ENCODE measurements at regions not wholly inside any gene's neighbourhood (a gene's known extent, or its start where the extent isn't known, plus 50 kb on each side); places are given as distances from the start of the nearest gene placed in this dataset.

- TF ChIP-seq, protein P1, sequence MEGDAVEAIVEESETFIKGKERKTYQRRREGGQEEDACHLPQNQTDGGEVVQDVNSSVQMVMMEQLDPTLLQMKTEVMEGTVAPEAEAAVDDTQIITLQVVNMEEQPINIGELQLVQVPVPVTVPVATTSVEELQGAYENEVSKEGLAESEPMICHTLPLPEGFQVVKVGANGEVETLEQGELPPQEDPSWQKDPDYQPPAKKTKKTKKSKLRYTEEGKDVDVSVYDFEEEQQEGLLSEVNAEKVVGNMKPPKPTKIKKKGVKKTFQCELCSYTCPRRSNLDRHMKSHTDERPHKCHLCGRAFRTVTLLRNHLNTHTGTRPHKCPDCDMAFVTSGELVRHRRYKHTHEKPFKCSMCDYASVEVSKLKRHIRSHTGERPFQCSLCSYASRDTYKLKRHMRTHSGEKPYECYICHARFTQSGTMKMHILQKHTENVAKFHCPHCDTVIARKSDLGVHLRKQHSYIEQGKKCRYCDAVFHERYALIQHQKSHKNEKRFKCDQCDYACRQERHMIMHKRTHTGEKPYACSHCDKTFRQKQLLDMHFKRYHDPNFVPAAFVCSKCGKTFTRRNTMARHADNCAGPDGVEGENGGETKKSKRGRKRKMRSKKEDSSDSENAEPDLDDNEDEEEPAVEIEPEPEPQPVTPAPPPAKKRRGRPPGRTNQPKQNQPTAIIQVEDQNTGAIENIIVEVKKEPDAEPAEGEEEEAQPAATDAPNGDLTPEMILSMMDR (IDR thresholded peaks at IDR 0.05 in 8 of 11, conservative IDR thresholded peaks at IDR 0.05 in 3 of 11): no peak
- TF ChIP-seq POLR2AphosphoS5 (IDR thresholded peaks at IDR 0.05) (no peak), POLR2A (IDR thresholded peaks at IDR 0.05) (no peak)
Observed at GRCh38 chrX:145936769-145937168, 119.1 kb downstream of the SLITRK2 start.
